MM.1S (cell line): ENCODE measurements at regions not wholly inside any gene's neighbourhood (a gene's known extent, or its start where the extent isn't known, plus 50 kb on each side); places are given as distances from the start of the nearest gene placed in this dataset.

Source experiments
- DNase-seq: peaks from one replicate; pipeline ENCODE4 v3.0.0-alpha.2; 2015
- H2AFZ ChIP-seq: fragments of 300-600 bp; sonication (generic); 2 replicates; pipeline ENCODE4 v1.6.0; 2016; ENCODE audit warnings: antibody characterized with exemption, low read length
- H3F3A ChIP-seq: fragments of 300-600 bp; sonication (generic); 2 replicates; pipeline ENCODE4 v1.6.1; 2016; ENCODE audit warnings: mild to moderate bottlenecking, antibody characterized with exemption, low read length, moderate library complexity, mixed read lengths; ENCODE audit not compliant: insufficient read depth
- H3K27ac ChIP-seq: fragments of 300-600 bp; sonication (generic); 2 replicates; pipeline ENCODE4 v1.5.1; 2016; ENCODE audit warnings: mild to moderate bottlenecking, low read length
- H3K27me3 ChIP-seq: fragments of 300-600 bp; sonication (generic); replicated peaks from 2 replicates; pipeline ENCODE4 v1.6.0; 2016; ENCODE audit warnings: low read length; ENCODE audit not compliant: insufficient read depth
- H3K36me3 ChIP-seq: fragments of 300-600 bp; sonication (generic); replicated peaks from 2 replicates; pipeline ENCODE4 v1.6.1; 2016; ENCODE audit warnings: mild to moderate bottlenecking, low read length, mixed read lengths; ENCODE audit not compliant: insufficient read depth
- H3K4me1 ChIP-seq: fragments of 300-600 bp; sonication (generic); 2 replicates; pipeline ENCODE4 v1.6.1; 2016; ENCODE audit warnings: low read length, mixed read lengths
- H3K4me2 ChIP-seq: fragments of 300-600 bp; sonication (generic); 2 replicates; pipeline ENCODE4 v1.6.0; 2016; ENCODE audit warnings: low read depth, low read length
- H3K4me3 ChIP-seq: fragments of 300-600 bp; sonication (generic); 2 replicates; pipeline ENCODE4 v1.5.1; 2016; ENCODE audit warnings: low read length, mixed read lengths
- H3K79me2 ChIP-seq: fragments of 300-600 bp; sonication (generic); 2 replicates; pipeline ENCODE4 v1.6.1; 2016; ENCODE audit warnings: mixed run types, low read length, mixed read lengths
- H3K9ac ChIP-seq: fragments of 300-600 bp; sonication (generic); 2 replicates; pipeline ENCODE4 v1.6.1; 2016; ENCODE audit warnings: low read length, mixed read lengths
- H3K9me2 ChIP-seq: fragments of 300-600 bp; sonication (generic); replicated peaks from 2 replicates; pipeline ENCODE4 v1.6.1; 2016; ENCODE audit warnings: mild to moderate bottlenecking, low read length, mixed read lengths; ENCODE audit not compliant: insufficient read depth
- H3K9me3 ChIP-seq: fragments of 300-600 bp; sonication (generic); replicated peaks from 2 replicates; pipeline ENCODE4 v1.6.1; 2016; ENCODE audit warnings: mild to moderate bottlenecking, low read length, mixed read lengths; ENCODE audit not compliant: insufficient read depth
- H4K20me1 ChIP-seq: fragments of 300-600 bp; sonication (generic); 2 replicates; pipeline ENCODE4 v1.6.1; 2016; ENCODE audit warnings: mild to moderate bottlenecking, low read length, moderate library complexity, mixed read lengths; ENCODE audit not compliant: insufficient read depth
- EZH2 ChIP-seq: fragments of 300-600 bp; sonication (generic); optimal IDR thresholded peaks from 2 replicates; pipeline ENCODE3; 2017; ENCODE audit warnings: low read depth, mild to moderate bottlenecking, antibody characterized with exemption, low read length, mixed read lengths
- EZH2phosphoT487 ChIP-seq: fragments of 300-600 bp; sonication (generic); IDR thresholded peaks from 2 replicates; pipeline ENCODE4 v1.6.1; 2018; ENCODE audit warnings: antibody characterized with exemption, low read length
- TF ChIP-seq, protein P1 (sequence below): fragments of 300-600 bp; sonication (generic); IDR thresholded peaks from 2 replicates; pipeline ENCODE4 v1.5.1; 2016; ENCODE audit warnings: antibody characterized with exemption, low read length, mixed read lengths

DNA sequence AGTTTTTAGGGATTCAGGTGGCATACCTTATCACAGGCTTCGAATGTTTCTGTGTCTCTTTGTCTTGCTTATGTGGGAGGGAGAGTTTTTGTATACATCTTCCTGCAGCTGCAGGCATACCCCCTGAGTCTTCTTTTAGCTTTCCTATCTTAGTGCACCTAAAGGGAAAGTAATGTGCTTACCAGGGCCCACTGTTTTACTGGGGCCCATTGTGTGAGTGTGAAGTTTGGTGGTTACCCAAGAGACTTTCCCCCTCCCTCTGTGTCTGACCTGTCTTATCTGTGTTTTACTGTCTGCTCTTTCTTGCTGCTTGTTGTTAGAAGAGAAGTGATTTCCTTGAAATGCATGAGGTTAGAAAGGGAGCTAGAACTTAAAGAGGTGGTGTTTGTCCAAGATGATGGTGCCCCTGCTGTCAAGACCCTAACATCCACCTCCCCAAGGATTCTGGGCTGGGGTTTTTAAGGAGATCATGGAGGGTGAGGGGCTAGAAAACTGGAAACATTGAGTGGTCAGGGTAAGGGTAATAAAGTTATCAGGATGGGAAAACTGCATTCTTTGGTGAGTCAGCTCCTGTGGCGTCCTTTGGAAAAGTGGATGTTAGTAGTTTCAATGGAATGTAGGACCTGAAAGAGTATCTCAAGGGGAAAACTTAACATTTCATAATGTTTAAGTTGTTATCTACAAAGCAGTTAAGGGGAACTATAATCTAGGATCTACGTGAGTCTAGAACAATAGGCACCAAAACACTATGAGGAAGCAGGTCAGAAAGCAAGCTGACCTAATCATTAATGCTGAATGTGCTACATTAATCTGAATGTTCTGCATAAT lies 583.5 kb upstream of the TUSC1 start:
- no peak overlapping the region for H3K4me3 ChIP-seq
- H3K27me3 ChIP-seq, result no peaks in the 10 kb centered on the region
- no peaks in the 10 kb centered on the region for H3K36me3 ChIP-seq
- H3K9me3 ChIP-seq, result no peaks in the 10 kb centered on the region
- no peak for DNase-seq
- no peaks in the 10 kb centered on the region for H3K4me1 ChIP-seq
- no peak overlapping the region for H3K9ac ChIP-seq
- TF ChIP-seq, protein P1, sequence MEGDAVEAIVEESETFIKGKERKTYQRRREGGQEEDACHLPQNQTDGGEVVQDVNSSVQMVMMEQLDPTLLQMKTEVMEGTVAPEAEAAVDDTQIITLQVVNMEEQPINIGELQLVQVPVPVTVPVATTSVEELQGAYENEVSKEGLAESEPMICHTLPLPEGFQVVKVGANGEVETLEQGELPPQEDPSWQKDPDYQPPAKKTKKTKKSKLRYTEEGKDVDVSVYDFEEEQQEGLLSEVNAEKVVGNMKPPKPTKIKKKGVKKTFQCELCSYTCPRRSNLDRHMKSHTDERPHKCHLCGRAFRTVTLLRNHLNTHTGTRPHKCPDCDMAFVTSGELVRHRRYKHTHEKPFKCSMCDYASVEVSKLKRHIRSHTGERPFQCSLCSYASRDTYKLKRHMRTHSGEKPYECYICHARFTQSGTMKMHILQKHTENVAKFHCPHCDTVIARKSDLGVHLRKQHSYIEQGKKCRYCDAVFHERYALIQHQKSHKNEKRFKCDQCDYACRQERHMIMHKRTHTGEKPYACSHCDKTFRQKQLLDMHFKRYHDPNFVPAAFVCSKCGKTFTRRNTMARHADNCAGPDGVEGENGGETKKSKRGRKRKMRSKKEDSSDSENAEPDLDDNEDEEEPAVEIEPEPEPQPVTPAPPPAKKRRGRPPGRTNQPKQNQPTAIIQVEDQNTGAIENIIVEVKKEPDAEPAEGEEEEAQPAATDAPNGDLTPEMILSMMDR, result no peak
- TF ChIP-seq EZH2phosphoT487 (no peak), EZH2 (no peak)
- no peaks in the 10 kb centered on the region for H3K79me2 ChIP-seq
- H3K27ac ChIP-seq, result no peak overlapping the region
- no peaks in the 10 kb centered on the region for H3K9me2 ChIP-seq
- no peaks in the 10 kb centered on the region for H3F3A ChIP-seq
- H4K20me1 ChIP-seq, result no peaks in the 10 kb centered on the region
- no peak overlapping the region for H3K4me2 ChIP-seq
- no peak overlapping the region for H2AFZ ChIP-seq

DNA sequence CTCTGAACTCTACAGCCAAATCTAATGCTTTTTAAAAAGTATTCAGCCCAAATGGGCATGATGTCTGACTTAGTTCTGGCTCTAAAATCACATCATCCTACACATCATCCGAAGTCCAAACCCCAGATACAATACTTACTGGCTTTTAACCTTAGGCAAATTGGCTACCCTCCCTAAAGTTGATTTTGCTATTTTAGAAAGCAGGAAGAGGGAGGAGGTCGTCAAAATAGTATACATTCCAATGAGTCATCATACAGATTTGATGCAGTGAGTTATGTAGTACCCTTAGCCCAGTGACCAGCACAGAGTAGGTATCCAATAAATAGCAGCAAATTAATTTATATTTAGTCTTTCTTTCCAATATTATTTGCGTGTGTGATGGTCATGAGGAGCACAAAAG lies 582.0 kb upstream of the TUSC1 start:
- no peaks in the 10 kb centered on the region for H4K20me1 ChIP-seq
- no peak overlapping the region for H2AFZ ChIP-seq
- H3K4me2 ChIP-seq, result no peak overlapping the region
- no peaks in the 10 kb centered on the region for H3K79me2 ChIP-seq
- no peaks in the 10 kb centered on the region for H3K27me3 ChIP-seq
- H3K9ac ChIP-seq, result no peak overlapping the region
- H3F3A ChIP-seq, result no peaks in the 10 kb centered on the region
- no peak overlapping the region for H3K27ac ChIP-seq
- TF ChIP-seq EZH2phosphoT487 (no peak), EZH2 (no peak)
- TF ChIP-seq, protein P1, result no peak
- H3K4me3 ChIP-seq, result no peak overlapping the region
- no peaks in the 10 kb centered on the region for H3K4me1 ChIP-seq
- H3K9me3 ChIP-seq, result no peaks in the 10 kb centered on the region
- H3K9me2 ChIP-seq, result no peaks in the 10 kb centered on the region
- no peak for DNase-seq
- no peaks in the 10 kb centered on the region for H3K36me3 ChIP-seq

DNA sequence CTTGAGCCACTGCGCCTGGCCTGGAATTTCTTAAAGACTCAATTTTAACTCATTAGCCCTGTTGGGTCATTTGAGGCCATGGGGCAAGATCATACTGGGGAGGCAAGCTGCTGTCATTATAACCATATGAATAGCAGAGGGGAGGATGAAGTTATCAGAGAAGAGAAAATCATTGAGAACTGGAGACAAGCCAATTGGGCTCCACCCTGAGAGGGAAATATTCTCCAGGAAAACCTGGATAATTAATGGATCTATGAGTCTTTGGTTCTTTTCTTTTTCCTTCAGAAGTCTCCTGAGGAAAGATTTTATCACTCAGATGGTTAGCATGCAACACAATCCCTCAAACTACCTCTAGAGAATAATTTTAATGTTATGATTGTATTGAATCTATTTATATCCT lies 569.6 kb upstream of the TUSC1 start:
- Histone ChIP-seq H3K27ac (no peak overlapping the region), H4K20me1 (no peaks in the 10 kb centered on the region), H2AFZ (no peak overlapping the region), H3K27me3 (no peaks in the 10 kb centered on the region), H3F3A (no peaks in the 10 kb centered on the region), H3K9me2 (no peaks in the 10 kb centered on the region), H3K4me3 (no peak overlapping the region), H3K36me3 (no peaks in the 10 kb centered on the region), H3K4me2 (no peak overlapping the region), H3K79me2 (no peaks in the 10 kb centered on the region), H3K9me3 (no peaks in the 10 kb centered on the region), H3K4me1 (no peaks in the 10 kb centered on the region), H3K9ac (no peak overlapping the region)
- DNase-seq, result no peak
- TF ChIP-seq, protein P1, result no peak
- TF ChIP-seq EZH2, result no peak
- TF ChIP-seq EZH2phosphoT487, result no peak
